Keratinocyte (primary cell): ENCODE measurements at regions not wholly inside any gene's neighbourhood (a gene's known extent, or its start where the extent isn't known, plus 50 kb on each side); places are given as distances from the start of the nearest gene placed in this dataset.

Source experiments
- DNase-seq: peaks from one replicate; pipeline ENCODE4 v3.0.0-alpha.2; 2011; ENCODE audit warnings: low read depth, missing footprints, low spot score
- FAIRE-seq: peaks from 2 replicates; lab custom pipeline; 2011; peaks lifted over from hg19 to GRCh38; lab: Jason Lieb, UNC
- H2AFZ ChIP-seq: 2 replicates; pipeline ENCODE4 v1.6.0; 2012; ENCODE audit warnings: low read length, control low read depth, inconsistent platforms; ENCODE audit not compliant: control insufficient read depth
- H3K27ac ChIP-seq: 2 replicates; pipeline ENCODE4 v1.5.1; 2011; ENCODE audit warnings: low read length; ENCODE audit not compliant: control insufficient read depth, insufficient read depth
- H3K27me3 ChIP-seq: 3 replicates; pipeline ENCODE4 v1.6.0; 2011; ENCODE audit warnings: low read length; ENCODE audit not compliant: control insufficient read depth, insufficient read depth; ENCODE audit errors: extremely low read depth
- H3K36me3 ChIP-seq, 2 experiments: 2 replicates in 1 of 2; 3 replicates in 1 of 2; pipeline ENCODE4 v1.5.1; 2011; ENCODE audit warnings: low read length in 2 of 2, mild to moderate bottlenecking in 1 of 2; ENCODE audit not compliant: control insufficient read depth in 2 of 2, insufficient read depth in 2 of 2; ENCODE audit errors: extremely low read depth in 1 of 2
- H3K4me1 ChIP-seq: 3 replicates; pipeline ENCODE4 v1.5.1; 2011; ENCODE audit warnings: low read length; ENCODE audit not compliant: control insufficient read depth, insufficient read depth; ENCODE audit errors: extremely low read depth
- H3K4me2 ChIP-seq: 3 replicates; pipeline ENCODE4 v1.6.0; 2011; ENCODE audit warnings: low read depth, low read length; ENCODE audit not compliant: control insufficient read depth, insufficient read depth; ENCODE audit errors: extremely low read depth
- H3K4me3 ChIP-seq, 3 experiments: fragments of 200-600 bp in 1 of 3; sonication (generic) in 1 of 3; 2 replicates in 2 of 3; 3 replicates in 1 of 3; pipeline ENCODE4 v1.5.1; 2011 to 2016; ENCODE audit warnings: low read length in 3 of 3, mild to moderate bottlenecking in 3 of 3, control low read depth in 2 of 3, inconsistent platforms in 1 of 3, low read depth in 1 of 3, mixed read lengths in 1 of 3, mixed run types in 1 of 3, moderate library complexity in 1 of 3; ENCODE audit not compliant: control insufficient read depth in 2 of 3, insufficient read depth in 2 of 3; ENCODE audit errors: extremely low read depth in 1 of 3
- H3K79me2 ChIP-seq: 2 replicates; pipeline ENCODE4 v1.6.0; 2012; ENCODE audit warnings: low read length; ENCODE audit not compliant: control insufficient read depth, insufficient read depth
- H3K9ac ChIP-seq: 3 replicates; pipeline ENCODE4 v1.6.0; 2011; ENCODE audit warnings: low read length; ENCODE audit not compliant: control insufficient read depth, insufficient read depth; ENCODE audit errors: extremely low read depth
- H3K9me1 ChIP-seq: 3 replicates; pipeline ENCODE4 v1.6.0; 2011; ENCODE audit warnings: low read length; ENCODE audit not compliant: control insufficient read depth, insufficient read depth; ENCODE audit errors: extremely low read depth
- H3K9me3 ChIP-seq: 2 replicates; pipeline ENCODE4 v1.5.1; 2012; ENCODE audit warnings: low read depth, low read length; ENCODE audit not compliant: control insufficient read depth
- H4K20me1 ChIP-seq: 3 replicates; pipeline ENCODE4 v1.6.0; 2011; ENCODE audit warnings: low read length; ENCODE audit not compliant: control insufficient read depth, insufficient read depth; ENCODE audit errors: extremely low read depth
- EZH2 ChIP-seq: IDR thresholded peaks from one replicate; pipeline ENCODE4 v1.6.1; 2012; ENCODE audit warnings: inconsistent platforms, mild to moderate bottlenecking, low read length, moderate library complexity
- dilution Hi-C: fragments of 300-500 bp; cut with MboI; formaldehyde crosslinking; loops from one replicate; pipeline ENCODE4 v1.7.0; 2020; ENCODE audit warnings: low sequenced_read_pairs; ENCODE audit not compliant: extremely low pct_ligation_motif_present
- TF ChIP-seq, protein P1 (sequence below), 3 experiments: IDR thresholded peaks in 1 of 3; conservative IDR thresholded peaks in 1 of 3; optimal IDR thresholded peaks in 1 of 3; 2 replicates in 2 of 3; 3 replicates in 1 of 3; pipeline versions ENCODE3 to v1.5.1; 2011; ENCODE audit warnings: low read length in 3 of 3, mild to moderate bottlenecking in 3 of 3, moderate library complexity in 2 of 3, control low read depth in 1 of 3, inconsistent platforms in 1 of 3; ENCODE audit not compliant: insufficient read depth in 2 of 3; ENCODE audit errors: extremely low read depth in 1 of 3

DNA sequence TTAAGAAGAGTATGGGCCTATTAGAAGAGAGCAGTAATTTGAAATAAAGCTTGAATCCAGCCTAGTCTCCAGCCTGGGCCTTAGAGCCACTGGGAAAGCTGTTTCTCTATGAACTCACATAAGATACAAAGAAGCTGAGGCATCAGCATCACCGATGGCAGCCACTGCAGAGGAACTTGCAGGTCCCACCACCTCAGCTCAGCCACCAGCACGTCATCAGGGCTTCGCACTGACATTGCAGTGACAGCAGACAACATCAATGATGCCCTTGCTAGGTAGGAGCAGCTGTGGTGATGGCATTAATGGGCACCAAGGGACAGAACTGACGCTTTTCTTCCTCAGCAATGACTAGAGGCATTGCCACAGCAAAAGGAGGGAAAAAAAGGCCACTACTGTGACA, 67.7 kb upstream of the CDC42EP3 start:
- dilution Hi-C loops = no loop called here

GRCh38 chr2:37740164-37740739, 68.8 kb upstream of the CDC42EP3 start:
- Histone ChIP-seq H3K4me2 (no peak overlapping the region), H3K4me1 (no peaks in the 10 kb centered on the region), H3K9ac (no peak overlapping the region), H2AFZ (no peak overlapping the region), H3K27me3 (no peaks in the 10 kb centered on the region), H3K4me3 (no peak overlapping the region), H3K36me3 (no peaks in the 10 kb centered on the region), H3K79me2 (no peaks in the 10 kb centered on the region), H3K27ac (no peak overlapping the region), H4K20me1 (no peaks in the 10 kb centered on the region), H3K9me1 (no peaks in the 10 kb centered on the region), H3K9me3 (no peaks in the 10 kb centered on the region)
- DNase-seq (no peak), FAIRE-seq (peak; percentile 20)
- dilution Hi-C loops = no loop called here
- no peak for TF ChIP-seq EZH2
- TF ChIP-seq, protein P1, sequence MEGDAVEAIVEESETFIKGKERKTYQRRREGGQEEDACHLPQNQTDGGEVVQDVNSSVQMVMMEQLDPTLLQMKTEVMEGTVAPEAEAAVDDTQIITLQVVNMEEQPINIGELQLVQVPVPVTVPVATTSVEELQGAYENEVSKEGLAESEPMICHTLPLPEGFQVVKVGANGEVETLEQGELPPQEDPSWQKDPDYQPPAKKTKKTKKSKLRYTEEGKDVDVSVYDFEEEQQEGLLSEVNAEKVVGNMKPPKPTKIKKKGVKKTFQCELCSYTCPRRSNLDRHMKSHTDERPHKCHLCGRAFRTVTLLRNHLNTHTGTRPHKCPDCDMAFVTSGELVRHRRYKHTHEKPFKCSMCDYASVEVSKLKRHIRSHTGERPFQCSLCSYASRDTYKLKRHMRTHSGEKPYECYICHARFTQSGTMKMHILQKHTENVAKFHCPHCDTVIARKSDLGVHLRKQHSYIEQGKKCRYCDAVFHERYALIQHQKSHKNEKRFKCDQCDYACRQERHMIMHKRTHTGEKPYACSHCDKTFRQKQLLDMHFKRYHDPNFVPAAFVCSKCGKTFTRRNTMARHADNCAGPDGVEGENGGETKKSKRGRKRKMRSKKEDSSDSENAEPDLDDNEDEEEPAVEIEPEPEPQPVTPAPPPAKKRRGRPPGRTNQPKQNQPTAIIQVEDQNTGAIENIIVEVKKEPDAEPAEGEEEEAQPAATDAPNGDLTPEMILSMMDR (optimal IDR thresholded peaks at IDR 0.05 in 1 of 3, IDR thresholded peaks at IDR 0.05 in 1 of 3, conservative IDR thresholded peaks at IDR 0.05 in 1 of 3; ENCODE audit: extremely low read depth in 1 of 3, insufficient read depth in 2 of 3, low read length in 3 of 3) = no peak

More for the DNA sequence above, 67.7 kb upstream of the CDC42EP3 start:
- no peak for TF ChIP-seq EZH2
- TF ChIP-seq, protein P1 (optimal IDR thresholded peaks at IDR 0.05 in 1 of 3, IDR thresholded peaks at IDR 0.05 in 1 of 3, conservative IDR thresholded peaks at IDR 0.05 in 1 of 3; ENCODE audit: extremely low read depth in 1 of 3, insufficient read depth in 2 of 3, low read length in 3 of 3) = no peak
- Histone ChIP-seq H3K27me3 (no peaks in the 10 kb centered on the region), H3K9me1 (no peaks in the 10 kb centered on the region), H3K9me3 (no peaks in the 10 kb centered on the region), H4K20me1 (no peaks in the 10 kb centered on the region), H3K27ac (no peak overlapping the region), H3K79me2 (no peaks in the 10 kb centered on the region), H3K36me3 (no peaks in the 10 kb centered on the region), H2AFZ (no peak overlapping the region), H3K4me3 (no peak overlapping the region), H3K9ac (no peak overlapping the region), H3K4me1 (no peaks in the 10 kb centered on the region), H3K4me2 (no peak overlapping the region)
- no peak for DNase-seq
- no peak for FAIRE-seq
